ENCODE measurements at regions not wholly inside any gene's neighbourhood (a gene's known extent, or its start where the extent isn't known, plus 50 kb on each side); places are given as distances from the start of the nearest gene placed in this dataset.

- TF ChIP-seq, protein P1, sequence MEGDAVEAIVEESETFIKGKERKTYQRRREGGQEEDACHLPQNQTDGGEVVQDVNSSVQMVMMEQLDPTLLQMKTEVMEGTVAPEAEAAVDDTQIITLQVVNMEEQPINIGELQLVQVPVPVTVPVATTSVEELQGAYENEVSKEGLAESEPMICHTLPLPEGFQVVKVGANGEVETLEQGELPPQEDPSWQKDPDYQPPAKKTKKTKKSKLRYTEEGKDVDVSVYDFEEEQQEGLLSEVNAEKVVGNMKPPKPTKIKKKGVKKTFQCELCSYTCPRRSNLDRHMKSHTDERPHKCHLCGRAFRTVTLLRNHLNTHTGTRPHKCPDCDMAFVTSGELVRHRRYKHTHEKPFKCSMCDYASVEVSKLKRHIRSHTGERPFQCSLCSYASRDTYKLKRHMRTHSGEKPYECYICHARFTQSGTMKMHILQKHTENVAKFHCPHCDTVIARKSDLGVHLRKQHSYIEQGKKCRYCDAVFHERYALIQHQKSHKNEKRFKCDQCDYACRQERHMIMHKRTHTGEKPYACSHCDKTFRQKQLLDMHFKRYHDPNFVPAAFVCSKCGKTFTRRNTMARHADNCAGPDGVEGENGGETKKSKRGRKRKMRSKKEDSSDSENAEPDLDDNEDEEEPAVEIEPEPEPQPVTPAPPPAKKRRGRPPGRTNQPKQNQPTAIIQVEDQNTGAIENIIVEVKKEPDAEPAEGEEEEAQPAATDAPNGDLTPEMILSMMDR (IDR thresholded peaks at IDR 0.05): no peak
- no peak for TF ChIP-seq POLR2A (IDR thresholded peaks at IDR 0.05)
These were observed 170.0 kb downstream of the PTPN20 start for GRCh38 chr10:47081264-47081663.
